SK-N-MC (cell line): ENCODE measurements at regions not wholly inside any gene's neighbourhood (a gene's known extent, or its start where the extent isn't known, plus 50 kb on each side); places are given as distances from the start of the nearest gene placed in this dataset.

Source experiments
- EZH2 ChIP-seq: fragments of 200-600 bp; sonication (generic); IDR thresholded peaks from one replicate; pipeline ENCODE4 v1.6.1; 2017; ENCODE audit warnings: antibody characterized with exemption
- POLR2AphosphoS5 ChIP-seq: IDR thresholded peaks from 2 replicates; pipeline ENCODE4 v1.6.1; 2012; ENCODE audit warnings: mild to moderate bottlenecking, low read depth, low read length, borderline replicate concordance

- TF ChIP-seq POLR2AphosphoS5 = no peak
- TF ChIP-seq EZH2 = no peak
These were observed 228.8 kb upstream of the MTPN start for GRCh38 chr7:136205956-136206355.
